DMS53 (cell line): ENCODE measurements at regions not wholly inside any gene's neighbourhood (a gene's known extent, or its start where the extent isn't known, plus 50 kb on each side); places are given as distances from the start of the nearest gene placed in this dataset.

ENCODE experiments used
- DNase-seq: peaks from one replicate; lab custom pipeline; 2025; lab: John Stamatoyannopoulos, UW

DNA sequence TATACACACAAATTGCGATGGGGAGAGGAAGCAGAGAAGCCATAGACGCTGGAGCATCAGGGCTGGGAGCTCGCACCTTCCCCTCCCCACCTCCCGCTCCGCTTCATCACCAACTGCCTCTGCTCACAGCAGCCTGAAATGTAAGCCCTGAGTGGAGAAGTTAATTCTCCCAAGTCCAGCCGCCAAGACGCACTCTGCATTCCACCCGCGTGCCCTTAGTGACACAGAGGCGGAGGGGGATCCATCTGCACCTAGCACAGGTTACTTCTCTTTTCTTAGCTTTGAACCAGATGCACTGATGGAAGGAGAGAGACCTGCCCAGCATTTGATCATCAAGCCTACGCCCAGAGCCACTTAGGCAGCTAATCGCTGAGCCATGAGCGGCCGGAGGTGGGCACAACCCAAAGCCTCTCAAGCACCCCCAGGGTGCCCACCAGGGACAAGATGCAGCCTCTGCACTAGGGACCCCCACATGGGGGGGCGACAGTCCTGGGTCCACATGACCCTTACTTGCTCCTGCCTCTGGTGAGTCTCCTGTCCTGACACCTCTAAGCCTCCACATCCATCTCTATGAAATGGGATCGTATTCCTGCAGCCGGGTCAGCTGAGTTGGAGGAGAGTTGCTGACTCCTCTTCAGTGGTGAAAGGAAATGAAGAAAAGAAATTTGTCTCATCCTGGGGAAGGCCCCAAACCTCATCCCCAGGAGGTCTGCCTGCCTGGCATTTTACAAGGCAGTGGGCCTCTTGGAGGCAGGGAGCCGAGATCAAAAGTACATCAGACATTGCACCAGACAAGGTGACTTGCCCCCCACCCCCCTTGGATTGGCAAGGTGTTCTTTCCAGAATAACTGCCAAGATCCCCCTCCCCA lies 316.2 kb downstream of the MATN1 start:
- DNase-seq: no peak

- DNase-seq: no peak
Measured at GRCh38 chr1:30405631-30406212, 317.7 kb downstream of the MATN1 start.

- DNase-seq: no peak
Measured at GRCh38 chr1:30405081-30405480, 318.3 kb downstream of the MATN1 start.

- no peak for DNase-seq
Measured at GRCh38 chr1:30404341-30404740, 319.0 kb downstream of the MATN1 start.

DNA sequence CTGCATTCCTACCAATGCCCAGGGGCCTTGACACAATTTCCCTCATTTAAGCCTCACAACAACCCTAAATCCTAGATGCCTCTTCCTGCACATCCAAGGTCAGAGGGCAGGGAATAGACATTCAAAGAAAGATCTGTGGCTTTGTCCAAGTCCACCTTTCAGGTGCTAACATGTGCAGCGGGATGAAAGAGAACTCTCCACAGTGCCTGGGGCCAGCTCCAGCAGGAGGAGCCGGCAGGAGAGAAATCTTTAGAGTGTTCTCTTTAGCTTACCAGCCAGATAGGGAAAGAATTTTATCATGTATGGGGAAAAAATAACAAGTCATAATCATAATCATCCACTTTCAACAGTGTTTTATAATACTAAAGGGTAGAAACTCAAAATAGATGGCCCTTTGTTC lies 319.7 kb downstream of the MATN1 start:
- DNase-seq: no peak

GRCh38 chr1:30403061-30403645 lies 320.2 kb downstream of the MATN1 start:
- no peak for DNase-seq

GRCh38 chr1:30402031-30402430 lies 321.4 kb downstream of the MATN1 start:
- DNase-seq: no peak

GRCh38 chr1:30400507-30400906 lies 322.9 kb downstream of the MATN1 start:
- no peak for DNase-seq

DNA sequence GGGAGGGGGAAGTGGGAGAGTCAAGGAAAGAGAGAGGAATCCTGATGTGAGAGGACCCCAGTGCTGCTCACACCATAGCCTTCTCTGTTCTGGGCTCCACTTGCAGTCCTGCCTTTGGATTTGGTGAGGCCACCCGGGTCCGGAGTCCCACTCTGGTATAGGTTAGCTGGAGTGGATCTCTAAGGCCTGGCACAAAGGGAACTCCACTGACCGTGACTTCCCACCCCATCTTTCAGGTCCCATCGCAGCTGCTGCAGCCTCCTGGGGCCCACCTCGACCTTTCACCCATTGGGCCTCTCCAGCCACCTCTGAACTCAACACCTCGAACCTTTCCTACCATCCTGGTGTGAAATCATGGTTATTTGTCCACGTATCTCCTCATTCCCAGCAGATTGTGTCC lies 324.4 kb downstream of the MATN1 start:
- DNase-seq: no peak

- no peak for DNase-seq
Measured at GRCh38 chr1:30397576-30397975, 325.8 kb downstream of the MATN1 start.

- no peak for DNase-seq
Measured at GRCh38 chr1:30395631-30396030, 327.8 kb downstream of the MATN1 start.

GRCh38 chr1:30388386-30388785 lies 335.0 kb downstream of the MATN1 start:
- DNase-seq: no peak

GRCh38 chr1:30386156-30386926 lies 337.0 kb downstream of the MATN1 start:
- no peak for DNase-seq

DNA sequence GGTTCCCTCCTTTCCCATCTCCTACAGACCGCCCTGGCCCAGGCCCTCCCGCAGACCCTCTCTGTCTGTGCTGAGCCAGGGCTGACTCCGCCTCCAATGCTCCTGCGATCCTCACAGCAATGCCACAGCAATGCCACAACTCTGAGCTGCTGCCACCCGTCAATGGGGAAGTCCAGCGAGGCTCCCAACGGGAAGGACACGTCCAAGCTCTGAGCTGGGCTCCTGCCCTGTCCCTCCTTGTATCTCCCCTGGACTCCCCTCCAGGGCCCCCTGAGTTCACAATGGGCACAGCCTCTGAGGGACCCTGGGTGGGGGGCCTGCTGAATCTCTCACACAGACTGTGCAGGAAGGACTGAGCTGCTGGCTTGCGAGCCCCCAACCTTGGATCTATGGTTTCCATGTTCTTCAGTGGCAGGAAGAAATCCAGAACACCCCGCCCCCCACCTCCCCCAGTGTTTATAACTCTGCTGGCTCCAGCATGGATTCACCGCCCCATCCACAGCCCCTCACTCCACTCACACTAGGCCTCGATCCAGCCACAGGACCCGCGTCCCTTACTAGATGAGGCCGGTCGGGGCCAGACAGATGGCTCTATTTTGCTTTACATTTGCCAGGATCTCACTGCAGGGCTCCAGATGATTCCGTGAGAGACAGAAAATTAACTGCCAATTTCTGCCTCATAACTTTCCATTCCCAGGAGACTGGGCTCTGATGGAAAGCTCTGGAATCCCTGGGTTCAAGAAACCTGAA lies 338.0 kb downstream of the MATN1 start:
- no peak for DNase-seq

DNA sequence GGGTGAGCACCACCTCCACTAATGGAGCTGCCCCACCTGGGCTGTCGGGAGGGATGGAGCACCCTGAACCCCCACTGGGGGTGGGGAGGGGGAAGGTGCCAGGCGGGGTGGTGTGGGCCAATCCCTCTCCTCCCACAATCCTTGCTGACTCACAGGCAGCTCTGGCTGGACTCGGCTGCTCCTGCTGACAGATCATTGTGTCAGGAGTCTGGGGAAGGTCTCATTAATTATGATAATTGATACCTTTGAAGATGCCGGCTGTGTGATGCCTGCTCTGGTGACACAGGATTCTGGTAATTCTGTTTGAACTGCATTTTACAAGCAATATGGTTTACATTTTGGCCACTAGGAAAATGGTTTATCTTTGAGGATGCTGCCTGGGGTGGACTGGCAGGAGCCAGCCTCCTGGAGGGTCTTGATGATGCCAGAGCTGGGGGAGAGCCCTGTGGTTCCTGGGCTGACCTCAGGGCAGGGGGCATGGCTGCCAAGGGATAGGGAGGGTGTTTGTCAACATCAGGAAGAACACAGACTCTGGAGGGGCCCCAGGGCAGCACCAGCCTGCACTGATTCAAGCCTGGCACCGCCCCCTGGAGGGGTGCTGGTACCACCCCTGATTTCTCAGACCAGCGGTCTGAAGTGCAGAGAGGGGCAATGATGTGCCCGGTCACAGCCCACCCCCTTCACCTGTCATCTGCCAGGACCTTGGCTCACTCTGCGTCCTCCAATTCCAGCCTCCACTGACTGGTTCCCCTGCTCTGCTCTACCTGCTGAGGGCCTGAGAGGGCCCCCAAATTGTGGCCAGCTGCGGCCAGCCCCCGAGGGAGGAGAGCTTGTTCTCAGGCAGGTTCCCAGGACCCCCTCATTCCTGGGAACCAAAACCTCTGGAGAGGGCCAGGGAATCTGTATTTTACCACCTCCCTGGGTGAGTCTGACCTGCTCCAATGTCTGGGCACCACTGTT lies 338.8 kb downstream of the MATN1 start:
- no peak for DNase-seq

DNA sequence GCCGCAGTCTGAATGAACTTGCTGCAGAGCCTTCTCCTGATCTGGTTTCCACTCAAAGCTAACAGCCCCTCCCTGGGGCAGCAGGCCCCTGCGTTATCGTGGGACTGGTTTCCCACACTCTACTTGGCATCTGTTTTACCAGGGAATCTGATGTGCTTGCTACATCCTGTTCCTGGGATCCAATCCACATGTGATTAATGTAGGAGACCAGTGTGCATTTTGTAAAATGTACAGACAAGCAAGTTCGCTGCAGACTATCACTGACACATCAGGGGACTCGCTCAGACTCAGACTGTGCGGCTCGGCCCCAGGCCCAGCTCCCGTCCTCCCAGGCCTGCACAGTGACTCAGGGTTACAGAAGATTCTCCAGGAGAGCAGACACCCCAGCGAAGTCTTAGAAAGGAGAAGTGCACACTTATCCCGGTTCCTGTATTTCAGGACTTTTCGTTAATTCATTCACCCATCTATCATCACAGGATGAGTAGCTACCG lies 340.1 kb downstream of the MATN1 start:
- DNase-seq: no peak

DNA sequence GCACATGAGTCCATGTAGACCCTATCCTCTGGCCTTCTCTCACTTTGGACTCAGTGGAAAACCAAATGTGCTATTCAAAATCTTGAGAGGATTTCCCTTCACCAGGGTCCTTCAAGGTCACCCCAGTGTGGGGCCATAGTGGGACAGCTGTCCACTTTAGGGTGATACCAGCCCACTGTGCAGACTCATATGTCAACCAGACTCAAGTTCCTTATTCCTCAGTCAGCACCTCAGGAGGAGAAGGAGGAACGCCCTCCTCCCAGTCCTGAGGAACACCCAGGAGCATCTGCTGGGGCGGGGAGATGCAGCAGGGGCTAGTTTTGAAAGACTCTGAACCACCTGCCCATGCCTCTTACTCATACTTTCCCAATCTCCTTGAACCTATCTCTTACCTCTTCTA lies 340.9 kb downstream of the MATN1 start:
- DNase-seq: no peak

- no peak for DNase-seq
Measured at GRCh38 chr1:30381671-30382365, 341.6 kb downstream of the MATN1 start.

- no peak for DNase-seq
Measured at GRCh38 chr1:30381266-30381665, 342.1 kb downstream of the MATN1 start.

DNA sequence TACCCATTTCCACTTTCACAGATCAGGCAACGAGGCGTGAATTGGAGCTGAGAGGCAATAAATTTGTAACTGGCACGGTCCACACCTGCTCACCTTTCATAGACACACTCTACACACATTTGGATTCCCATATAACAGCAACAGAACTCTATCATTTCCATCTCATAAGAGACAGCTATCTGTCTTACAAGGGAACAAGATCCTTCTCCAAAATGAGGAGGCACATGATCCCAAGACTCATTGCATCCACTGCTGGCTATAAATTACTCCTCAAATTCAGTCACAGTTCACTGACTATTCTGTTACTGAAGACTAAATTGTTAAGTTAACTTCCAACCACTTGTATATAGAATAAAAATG lies 342.8 kb downstream of the MATN1 start:
- DNase-seq: no peak
